WTC11 (cell line): ENCODE measurements at regions not wholly inside any gene's neighbourhood (a gene's known extent, or its start where the extent isn't known, plus 50 kb on each side); places are given as distances from the start of the nearest gene placed in this dataset.

Experiments used
- ATAC-seq: fragments of 200-7000 bp; cut with Tn5 transposase; 2 replicates; pipeline ENCODE4 v1.10.0; 2021; ENCODE audit warnings: mild to moderate bottlenecking, moderate library complexity
- CTCF ChIA-PET: fragments of 300-600 bp; sonication (Branson Sonifier 250); formaldehyde crosslinking; loops from one replicate; lab custom pipeline; 2021; ENCODE audit warnings: antibody characterized with exemption; lab: Charles Lee
- POLR2A ChIA-PET: fragments of 350-600 bp; sonication (Branson Sonifier 250); formaldehyde crosslinking; loops from one replicate; lab custom pipeline; 2021; ENCODE audit warnings: antibody characterized with exemption; lab: Charles Lee
- DNase-seq: peaks from one replicate; pipeline ENCODE4 v3.0.0; 2021; ENCODE audit warnings: low spot score
- H3K27ac Mint-ChIP-seq: 2 replicates; pipeline ENCODE4 v1.8.0; 2021; ENCODE audit warnings: mixed read lengths
- H3K27me3 Mint-ChIP-seq: 2 replicates; pipeline ENCODE4 v1.8.0; 2021; ENCODE audit warnings: low read depth, mild to moderate bottlenecking, moderate library complexity, mixed read lengths
- H3K36me3 Mint-ChIP-seq: 2 replicates; pipeline ENCODE4 v1.8.0; 2021; ENCODE audit warnings: mixed read lengths
- H3K4me1 Mint-ChIP-seq: 2 replicates; pipeline ENCODE4 v1.8.0; 2022; ENCODE audit warnings: mixed read lengths
- H3K4me3 Mint-ChIP-seq: 2 replicates; pipeline ENCODE4 v1.8.0; 2021; ENCODE audit warnings: mild to moderate bottlenecking, moderate library complexity, mixed read lengths
- H3K9me3 Mint-ChIP-seq: 2 replicates; pipeline ENCODE4 v1.8.0; 2021; ENCODE audit warnings: mixed read lengths
- ATF3 ChIP-seq: sonication (generic); formaldehyde crosslinking; conservative IDR thresholded peaks from 2 replicates; pipeline ENCODE4 v1.8.1; 2022; ENCODE audit warnings: mild to moderate bottlenecking, missing genetic modification reagents
- CREB1 ChIP-seq: sonication (generic); formaldehyde crosslinking; IDR thresholded peaks from 2 replicates; pipeline ENCODE4 v1.8.0; 2023; ENCODE audit warnings: mild to moderate bottlenecking, missing genetic modification reagents
- ELF4 ChIP-seq: sonication (generic); formaldehyde crosslinking; IDR thresholded peaks from 2 replicates; pipeline ENCODE4 v1.8.1; 2022; ENCODE audit warnings: low read depth, mild to moderate bottlenecking, moderate library complexity, missing genetic modification reagents
- FOXP1 ChIP-seq: sonication (generic); formaldehyde crosslinking; IDR thresholded peaks from 2 replicates; pipeline ENCODE4 v1.8.0; 2022; ENCODE audit warnings: missing genetic modification reagents, mild to moderate bottlenecking, moderate library complexity, borderline replicate concordance
- GABPB1 ChIP-seq: sonication (generic); formaldehyde crosslinking; IDR thresholded peaks from 2 replicates; pipeline ENCODE4 v1.8.1; 2023; ENCODE audit warnings: mild to moderate bottlenecking, missing genetic modification reagents
- GRHL2 ChIP-seq: fragments of 250-450 bp; sonication (Bioruptor Pico); IDR thresholded peaks from 2 replicates; pipeline ENCODE4 v1.8.0; 2022; ENCODE audit warnings: mild to moderate bottlenecking, moderate library complexity; ENCODE audit not compliant: insufficient replicate concordance, severe bottlenecking
- HMGXB4 ChIP-seq: sonication (generic); formaldehyde crosslinking; IDR thresholded peaks from 2 replicates; pipeline ENCODE4 v1.8.1; 2023; ENCODE audit warnings: mild to moderate bottlenecking, moderate library complexity, missing genetic modification reagents
- IRF1 ChIP-seq: sonication (generic); formaldehyde crosslinking; IDR thresholded peaks from 2 replicates; pipeline ENCODE4 v1.8.0; 2023; ENCODE audit warnings: missing genetic modification reagents
- JUN ChIP-seq: sonication (generic); formaldehyde crosslinking; IDR thresholded peaks from 2 replicates; pipeline ENCODE4 v1.8.0; 2023; ENCODE audit warnings: mild to moderate bottlenecking, missing genetic modification reagents
- NFE2L1 ChIP-seq: sonication (generic); formaldehyde crosslinking; IDR thresholded peaks from 2 replicates; pipeline ENCODE4 v1.8.1; 2023; ENCODE audit warnings: missing genetic modification reagents
- NR1H2 ChIP-seq: sonication (generic); formaldehyde crosslinking; IDR thresholded peaks from 2 replicates; pipeline ENCODE4 v1.9.0; 2021; ENCODE audit warnings: mild to moderate bottlenecking, moderate library complexity, missing genetic modification reagents
- ZNF121 ChIP-seq: sonication (generic); formaldehyde crosslinking; IDR thresholded peaks from 2 replicates; pipeline ENCODE4 v1.8.0; 2023; ENCODE audit warnings: missing genetic modification reagents
- ZNF232 ChIP-seq: sonication (generic); formaldehyde crosslinking; IDR thresholded peaks from 2 replicates; pipeline ENCODE4 v1.8.0; 2022; ENCODE audit warnings: mild to moderate bottlenecking, missing genetic modification reagents
- ZNF263 ChIP-seq: sonication (generic); formaldehyde crosslinking; IDR thresholded peaks from 2 replicates; pipeline ENCODE4 v1.8.1; 2022; ENCODE audit warnings: low read depth, mild to moderate bottlenecking, moderate library complexity, missing genetic modification reagents
- ZNF396 ChIP-seq: fragments of 250-450 bp; sonication (Bioruptor Pico); IDR thresholded peaks from 2 replicates; pipeline ENCODE4 v1.8.0; 2021; ENCODE audit warnings: mild to moderate bottlenecking, moderate library complexity, borderline replicate concordance
- ZNF416 ChIP-seq: fragments of 250-450 bp; sonication (Bioruptor Pico); IDR thresholded peaks from 2 replicates; pipeline ENCODE4 v1.9.0; 2021; ENCODE audit warnings: mild to moderate bottlenecking, inconsistent platforms
- ZNF671 ChIP-seq: fragments of 250-450 bp; sonication (Bioruptor Pico); IDR thresholded peaks from 2 replicates; pipeline ENCODE4 v1.8.0; 2021; ENCODE audit warnings: mild to moderate bottlenecking
- TF ChIP-seq, protein P1 (sequence below): sonication (generic); formaldehyde crosslinking; IDR thresholded peaks from 2 replicates; pipeline ENCODE4 v1.8.1; 2023; ENCODE audit warnings: mild to moderate bottlenecking, missing genetic modification reagents, moderate library complexity
- TF ChIP-seq, protein P2 (sequence below): fragments of 250-450 bp; sonication (Bioruptor Pico); IDR thresholded peaks from 2 replicates; pipeline ENCODE4 v1.9.0; 2021; ENCODE audit warnings: mild to moderate bottlenecking, borderline replicate concordance
- TF ChIP-seq, protein P3 (sequence below): sonication (generic); formaldehyde crosslinking; IDR thresholded peaks from 2 replicates; pipeline ENCODE4 v1.8.1; 2022; ENCODE audit warnings: mild to moderate bottlenecking, moderate library complexity, missing genetic modification reagents

DNA sequence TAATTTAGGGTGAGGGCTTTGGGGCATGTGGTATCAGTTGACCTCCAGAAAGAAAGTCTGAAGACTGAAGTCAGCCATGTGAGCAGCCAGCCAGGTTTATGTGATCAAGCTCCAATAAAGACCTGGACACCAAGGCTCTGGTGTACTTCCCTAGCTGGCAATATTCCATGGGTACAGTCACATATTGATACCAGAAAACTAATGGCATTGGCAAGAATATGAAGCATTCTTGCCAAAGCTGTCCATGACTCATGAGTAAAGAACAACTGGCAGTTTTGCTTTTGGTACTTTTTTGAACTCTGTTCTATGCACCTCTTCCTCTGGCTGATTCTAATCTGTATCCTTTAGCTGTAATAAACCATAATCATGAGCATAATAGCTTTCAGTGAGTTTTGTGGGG, 415.3 kb upstream of the CAMK1G start:
- POLR2A ChIA-PET = no interaction called here
- peaks cover 18% of the 10 kb centered on the region for H3K36me3 Mint-ChIP-seq

More for the DNA sequence above, 415.3 kb upstream of the CAMK1G start:
- Mint-ChIP-seq H3K4me3 (no peak overlapping the region), H3K9me3 (peaks cover 28% of the 10 kb centered on the region), H3K27ac (no peak overlapping the region), H3K4me1 (peaks cover 3% of the 10 kb centered on the region; the same call in 1 of the 2 replicates), H3K27me3 (no peaks in the 10 kb centered on the region; the same call in 1 of the 2 replicates)
- DNase-seq (no peak), ATAC-seq (no peak)
- TF ChIP-seq, protein P1, sequence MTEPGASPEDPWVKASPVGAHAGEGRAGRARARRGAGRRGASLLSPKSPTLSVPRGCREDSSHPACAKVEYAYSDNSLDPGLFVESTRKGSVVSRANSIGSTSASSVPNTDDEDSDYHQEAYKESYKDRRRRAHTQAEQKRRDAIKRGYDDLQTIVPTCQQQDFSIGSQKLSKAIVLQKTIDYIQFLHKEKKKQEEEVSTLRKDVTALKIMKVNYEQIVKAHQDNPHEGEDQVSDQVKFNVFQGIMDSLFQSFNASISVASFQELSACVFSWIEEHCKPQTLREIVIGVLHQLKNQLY (CRISPR knock-in tag) = no peak
- TF ChIP-seq ZNF263 (CRISPR knock-in tag) (no peak), NR1H2 (no peak), ZNF416 (CRISPR knock-in tag) (no peak), GABPB1 (CRISPR knock-in tag) (no peak), ZNF232 (CRISPR knock-in tag) (no peak), ZNF121 (CRISPR knock-in tag) (no peak), ZNF671 (CRISPR knock-in tag) (no peak), ELF4 (CRISPR knock-in tag) (no peak), IRF1 (CRISPR knock-in tag) (no peak), HMGXB4 (no peak), CREB1 (CRISPR knock-in tag) (no peak), JUN (no peak), GRHL2 (CRISPR knock-in tag) (no peak), ATF3 (CRISPR knock-in tag) (no peak), NFE2L1 (CRISPR knock-in tag) (no peak), ZNF396 (CRISPR knock-in tag) (no peak), FOXP1 (CRISPR knock-in tag) (no peak)
- TF ChIP-seq, protein P2, sequence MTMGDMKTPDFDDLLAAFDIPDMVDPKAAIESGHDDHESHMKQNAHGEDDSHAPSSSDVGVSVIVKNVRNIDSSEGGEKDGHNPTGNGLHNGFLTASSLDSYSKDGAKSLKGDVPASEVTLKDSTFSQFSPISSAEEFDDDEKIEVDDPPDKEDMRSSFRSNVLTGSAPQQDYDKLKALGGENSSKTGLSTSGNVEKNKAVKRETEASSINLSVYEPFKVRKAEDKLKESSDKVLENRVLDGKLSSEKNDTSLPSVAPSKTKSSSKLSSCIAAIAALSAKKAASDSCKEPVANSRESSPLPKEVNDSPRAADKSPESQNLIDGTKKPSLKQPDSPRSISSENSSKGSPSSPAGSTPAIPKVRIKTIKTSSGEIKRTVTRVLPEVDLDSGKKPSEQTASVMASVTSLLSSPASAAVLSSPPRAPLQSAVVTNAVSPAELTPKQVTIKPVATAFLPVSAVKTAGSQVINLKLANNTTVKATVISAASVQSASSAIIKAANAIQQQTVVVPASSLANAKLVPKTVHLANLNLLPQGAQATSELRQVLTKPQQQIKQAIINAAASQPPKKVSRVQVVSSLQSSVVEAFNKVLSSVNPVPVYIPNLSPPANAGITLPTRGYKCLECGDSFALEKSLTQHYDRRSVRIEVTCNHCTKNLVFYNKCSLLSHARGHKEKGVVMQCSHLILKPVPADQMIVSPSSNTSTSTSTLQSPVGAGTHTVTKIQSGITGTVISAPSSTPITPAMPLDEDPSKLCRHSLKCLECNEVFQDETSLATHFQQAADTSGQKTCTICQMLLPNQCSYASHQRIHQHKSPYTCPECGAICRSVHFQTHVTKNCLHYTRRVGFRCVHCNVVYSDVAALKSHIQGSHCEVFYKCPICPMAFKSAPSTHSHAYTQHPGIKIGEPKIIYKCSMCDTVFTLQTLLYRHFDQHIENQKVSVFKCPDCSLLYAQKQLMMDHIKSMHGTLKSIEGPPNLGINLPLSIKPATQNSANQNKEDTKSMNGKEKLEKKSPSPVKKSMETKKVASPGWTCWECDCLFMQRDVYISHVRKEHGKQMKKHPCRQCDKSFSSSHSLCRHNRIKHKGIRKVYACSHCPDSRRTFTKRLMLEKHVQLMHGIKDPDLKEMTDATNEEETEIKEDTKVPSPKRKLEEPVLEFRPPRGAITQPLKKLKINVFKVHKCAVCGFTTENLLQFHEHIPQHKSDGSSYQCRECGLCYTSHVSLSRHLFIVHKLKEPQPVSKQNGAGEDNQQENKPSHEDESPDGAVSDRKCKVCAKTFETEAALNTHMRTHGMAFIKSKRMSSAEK (CRISPR knock-in tag) = no peak
- TF ChIP-seq, protein P3, sequence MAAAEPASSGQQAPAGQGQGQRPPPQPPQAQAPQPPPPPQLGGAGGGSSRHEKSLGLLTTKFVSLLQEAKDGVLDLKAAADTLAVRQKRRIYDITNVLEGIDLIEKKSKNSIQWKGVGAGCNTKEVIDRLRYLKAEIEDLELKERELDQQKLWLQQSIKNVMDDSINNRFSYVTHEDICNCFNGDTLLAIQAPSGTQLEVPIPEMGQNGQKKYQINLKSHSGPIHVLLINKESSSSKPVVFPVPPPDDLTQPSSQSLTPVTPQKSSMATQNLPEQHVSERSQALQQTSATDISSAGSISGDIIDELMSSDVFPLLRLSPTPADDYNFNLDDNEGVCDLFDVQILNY (CRISPR knock-in tag) = no peak
- CTCF ChIA-PET = no interaction called here
